C4-2B (cell line): ENCODE measurements at regions not wholly inside any gene's neighbourhood (a gene's known extent, or its start where the extent isn't known, plus 50 kb on each side); places are given as distances from the start of the nearest gene placed in this dataset.

Source experiments
- CTCF ChIP-seq: fragments of 450-650 bp; conservative IDR thresholded peaks from 2 replicates; pipeline ENCODE4 v1.5.1; 2017; ENCODE audit warnings: mild to moderate bottlenecking
- ZFX ChIP-seq: fragments of 450-650 bp; IDR thresholded peaks from 2 replicates; pipeline ENCODE4 v1.6.1; 2017

- TF ChIP-seq CTCF (no peak), ZFX (no peak)
Measured at GRCh38 chr10:107481881-107482280, 317.4 kb upstream of the SORCS1 start.
